NCI-H1930 (cell line): ENCODE measurements at regions not wholly inside any gene's neighbourhood (a gene's known extent, or its start where the extent isn't known, plus 50 kb on each side); places are given as distances from the start of the nearest gene placed in this dataset.

Experiments used
- DNase-seq, 2 experiments: peaks; one replicate each; lab custom pipeline; 2025; lab: John Stamatoyannopoulos, UW

GRCh38 chr15:46647046-46647445 is 1012.2 kb downstream of the SQOR start:
- DNase-seq, result no peak

- DNase-seq, result no peak
Observed at GRCh38 chr15:46652266-46652665, 1017.4 kb downstream of the SQOR start.

- no peak for DNase-seq
Observed at GRCh38 chr15:46654993-46655392, 1020.2 kb downstream of the SQOR start.

GRCh38 chr15:46660096-46660842 is 1025.4 kb downstream of the SQOR start:
- DNase-seq, result no peak

- DNase-seq, result no peak
Observed at GRCh38 chr15:46670258-46670657, 1035.4 kb downstream of the SQOR start.

- no peak for DNase-seq
Observed at GRCh38 chr15:46671336-46671735, 1036.5 kb downstream of the SQOR start.

- no peak for DNase-seq
Observed at GRCh38 chr15:46672041-46672440, 1037.2 kb downstream of the SQOR start.

GRCh38 chr15:46676233-46677206 is 1040.8 kb upstream of the SEMA6D start:
- DNase-seq, result peak; percentile 44 to 58

GRCh38 chr15:46677491-46677890 is 1039.8 kb upstream of the SEMA6D start:
- no peak for DNase-seq

- DNase-seq, result no peak
Observed at GRCh38 chr15:46681901-46682300, 1035.4 kb upstream of the SEMA6D start.

GRCh38 chr15:46682969-46683791 is 1034.1 kb upstream of the SEMA6D start:
- no peak for DNase-seq

GRCh38 chr15:46685096-46685495 is 1032.2 kb upstream of the SEMA6D start:
- no peak for DNase-seq

GRCh38 chr15:46685681-46686080 is 1031.6 kb upstream of the SEMA6D start:
- no peak for DNase-seq

GRCh38 chr15:46696281-46696680 is 1021.0 kb upstream of the SEMA6D start:
- no peak for DNase-seq

GRCh38 chr15:46701346-46701745 is 1016.0 kb upstream of the SEMA6D start:
- no peak for DNase-seq

GRCh38 chr15:46701896-46702295 is 1015.4 kb upstream of the SEMA6D start:
- DNase-seq, result no peak

- no peak for DNase-seq
Observed at GRCh38 chr15:46703020-46703861, 1014.1 kb upstream of the SEMA6D start.

GRCh38 chr15:46703871-46704637 is 1013.3 kb upstream of the SEMA6D start:
- DNase-seq, result no peak

GRCh38 chr15:46707452-46707851 is 1009.9 kb upstream of the SEMA6D start:
- DNase-seq, result no peak

- no peak for DNase-seq
Observed at GRCh38 chr15:46708226-46708625, 1009.1 kb upstream of the SEMA6D start.
